SK-MEL-5 (cell line): ENCODE measurements at regions not wholly inside any gene's neighbourhood (a gene's known extent, or its start where the extent isn't known, plus 50 kb on each side); places are given as distances from the start of the nearest gene placed in this dataset.

Source experiments
- DNase-seq: peaks from one replicate; pipeline ENCODE4 v3.0.0-alpha.2; 2016; ENCODE audit warnings: low read depth, low spot score
- in situ Hi-C: cut with HindIII; loops from 2 replicates; pipeline ENCODE4 v1.10.0; 2016; ENCODE audit warnings: low sequenced_read_pairs, high pct_unique_total_duplicates, low pct_unique_long_range_greater_than_20kb

GRCh38 chr1:29636936-29637335, 400.6 kb downstream of the PTPRU start:
- DNase-seq, result no peak
- in situ Hi-C loops, result no loop called here

- in situ Hi-C loops, result no loop called here
- DNase-seq, result no peak
Measured at GRCh38 chr1:29635501-29636263, 399.4 kb downstream of the PTPRU start.

GRCh38 chr1:29634746-29635335, 398.5 kb downstream of the PTPRU start:
- in situ Hi-C loops, result no loop called here
- DNase-seq, result no peak

- in situ Hi-C loops, result no loop called here
- no peak for DNase-seq
Measured at GRCh38 chr1:29634324-29634723, 398.0 kb downstream of the PTPRU start.

- in situ Hi-C loops, result no loop called here
- no peak for DNase-seq
Measured at GRCh38 chr1:29633771-29634170, 397.4 kb downstream of the PTPRU start.

GRCh38 chr1:29632806-29633615, 396.7 kb downstream of the PTPRU start:
- in situ Hi-C loops, result no loop called here
- DNase-seq, result no peak

- no peak for DNase-seq
- in situ Hi-C loops, result no loop called here
Measured at GRCh38 chr1:29631836-29632805, 395.8 kb downstream of the PTPRU start.

GRCh38 chr1:29631361-29631760, 395.0 kb downstream of the PTPRU start:
- DNase-seq, result no peak
- in situ Hi-C loops, result no loop called here

GRCh38 chr1:29630756-29631155, 394.4 kb downstream of the PTPRU start:
- DNase-seq, result no peak
- in situ Hi-C loops, result no loop called here

GRCh38 chr1:29629814-29630516, 393.6 kb downstream of the PTPRU start:
- no peak for DNase-seq
- in situ Hi-C loops, result no loop called here

- DNase-seq, result no peak
- in situ Hi-C loops, result no loop called here
Measured at GRCh38 chr1:29629401-29629800, 393.1 kb downstream of the PTPRU start.

- DNase-seq, result no peak
- in situ Hi-C loops, result no loop called here
Measured at GRCh38 chr1:29628190-29628589, 391.9 kb downstream of the PTPRU start.

GRCh38 chr1:29626726-29627125, 390.4 kb downstream of the PTPRU start:
- in situ Hi-C loops, result no loop called here

GRCh38 chr1:29626066-29626465, 389.7 kb downstream of the PTPRU start:
- no peak for DNase-seq
- in situ Hi-C loops, result no loop called here

More at GRCh38 chr1:29626726-29627125, 390.4 kb downstream of the PTPRU start:
- no peak for DNase-seq

GRCh38 chr1:29625084-29625420, 388.7 kb downstream of the PTPRU start:
- DNase-seq, result no peak
- in situ Hi-C loops, result no loop called here

GRCh38 chr1:29624320-29625083, 388.2 kb downstream of the PTPRU start:
- DNase-seq, result no peak
- in situ Hi-C loops, result no loop called here
